CD4-positive, alpha-beta T cell (primary cell): ENCODE measurements at regions not wholly inside any gene's neighbourhood (a gene's known extent, or its start where the extent isn't known, plus 50 kb on each side); places are given as distances from the start of the nearest gene placed in this dataset.

ENCODE experiments used
- ATAC-seq: fragments of 200-7000 bp; cut with Tn5 transposase; one replicate; pipeline ENCODE4 v1.10.0; 2022; ENCODE audit warnings: mild to moderate bottlenecking; ENCODE audit not compliant: poor library complexity
- CTCF ChIA-PET: fragments of 350-600 bp; sonication (Branson Sonifier 250); formaldehyde crosslinking; loops from one replicate; lab custom pipeline; 2021; ENCODE audit warnings: antibody characterized with exemption, inconsistent platforms; lab: Charles Lee
- POLR2A ChIA-PET: fragments of 350-600 bp; sonication (Branson Sonifier 250); formaldehyde crosslinking; loops from one replicate; lab custom pipeline; 2021; ENCODE audit warnings: antibody characterized with exemption, inconsistent platforms; lab: Charles Lee
- DNase-seq, 14 experiments: peaks; one replicate each; pipeline ENCODE4 v3.0.0-alpha.2; 2013 to 2020; ENCODE audit warnings: mixed read lengths in 2 of 14
- H3K27ac ChIP-seq, 2 donors: one replicate each; pipeline versions ENCODE4 v1.5.1 to v1.7.0; 2013; ENCODE audit warnings: low read length in 2 of 2, low read depth in 1 of 2, mild to moderate bottlenecking in 1 of 2
- H3K27me3 ChIP-seq, 2 experiments: 1 replicate in 1 of 2; 2 replicates in 1 of 2; pipeline versions ENCODE4 v1.6.1 to v1.7.0; 2013; ENCODE audit warnings: low read length in 2 of 2, control low read depth in 1 of 2, mild to moderate bottlenecking in 1 of 2, moderate library complexity in 1 of 2; ENCODE audit not compliant: insufficient read depth in 2 of 2, control insufficient read depth in 1 of 2
- H3K36me3 ChIP-seq: one replicate; pipeline ENCODE4 v1.6.1; 2013; ENCODE audit warnings: low read length, control low read depth; ENCODE audit not compliant: insufficient read depth
- H3K4me1 ChIP-seq: one replicate; pipeline ENCODE4 v1.6.1; 2013; ENCODE audit warnings: low read length, control low read depth; ENCODE audit not compliant: insufficient read depth
- H3K4me3 ChIP-seq: one replicate; pipeline ENCODE4 v1.5.1; 2013; ENCODE audit warnings: mild to moderate bottlenecking, low read length, moderate library complexity
- H3K9me3 ChIP-seq, 2 experiments: 1 replicate in 1 of 2; 2 replicates in 1 of 2; pipeline versions ENCODE4 v1.6.1 to v1.7.0; 2013; ENCODE audit warnings: low read length in 2 of 2, mild to moderate bottlenecking in 2 of 2, control low read depth in 1 of 2, moderate library complexity in 1 of 2; ENCODE audit not compliant: control insufficient read depth in 1 of 2, insufficient read depth in 1 of 2
- H3K27ac Mint-ChIP-seq: one replicate; pipeline ENCODE4 v1.8.0; 2020; ENCODE audit warnings: mixed read lengths
- H3K27me3 Mint-ChIP-seq: one replicate; pipeline ENCODE4 v1.8.0; 2021; ENCODE audit warnings: mixed read lengths
- H3K36me3 Mint-ChIP-seq: one replicate; pipeline ENCODE4 v1.8.0; 2021; ENCODE audit warnings: low read depth, mixed read lengths
- H3K4me1 Mint-ChIP-seq: one replicate; pipeline ENCODE4 v1.8.0; 2021; ENCODE audit warnings: low read depth, mixed read lengths
- H3K4me3 Mint-ChIP-seq: one replicate; pipeline ENCODE4 v1.8.0; 2020; ENCODE audit warnings: mild to moderate bottlenecking, mixed read lengths
- H3K9me3 Mint-ChIP-seq: one replicate; pipeline ENCODE4 v1.8.0; 2020; ENCODE audit warnings: mixed read lengths
- intact Hi-C, 2 experiments: fragments of 100-400 bp; cut with DNase I in 1 of 2; cut with micrococcal nuclease in 1 of 2; formaldehyde crosslinking; loops; one replicate each; pipeline versions ENCODE4 v1.15.1 to v1.9.0; 2023 to 2025; cut with DNase I, micrococcal nuclease
- TF ChIP-seq, protein P1 (sequence below): fragments of 200-600 bp; IDR thresholded peaks from one replicate; pipeline ENCODE4 v1.8.0; 2022; ENCODE audit warnings: antibody characterized with exemption, mild to moderate bottlenecking

- intact Hi-C loops, result no loop called here
- CTCF ChIA-PET, result no interaction called here
- Histone ChIP-seq H3K36me3 (no peaks in the 10 kb centered on the region), H3K9me3 (no peaks in the 10 kb centered on the region), H3K27me3 (peaks cover 0 to 8% of the 10 kb centered on the region in 2 experiments), H3K4me1 (no peaks in the 10 kb centered on the region), H3K4me3 (no peak overlapping the region), H3K27ac (no peak overlapping the region)
- Mint-ChIP-seq H3K36me3 (no peaks in the 10 kb centered on the region), H3K4me1 (no peaks in the 10 kb centered on the region), H3K27me3 (peaks cover 11% of the 10 kb centered on the region), H3K9me3 (peaks cover 3% of the 10 kb centered on the region), H3K27ac (no peak overlapping the region), H3K4me3 (no peak overlapping the region)
- no peak for ATAC-seq
- TF ChIP-seq, protein P1, sequence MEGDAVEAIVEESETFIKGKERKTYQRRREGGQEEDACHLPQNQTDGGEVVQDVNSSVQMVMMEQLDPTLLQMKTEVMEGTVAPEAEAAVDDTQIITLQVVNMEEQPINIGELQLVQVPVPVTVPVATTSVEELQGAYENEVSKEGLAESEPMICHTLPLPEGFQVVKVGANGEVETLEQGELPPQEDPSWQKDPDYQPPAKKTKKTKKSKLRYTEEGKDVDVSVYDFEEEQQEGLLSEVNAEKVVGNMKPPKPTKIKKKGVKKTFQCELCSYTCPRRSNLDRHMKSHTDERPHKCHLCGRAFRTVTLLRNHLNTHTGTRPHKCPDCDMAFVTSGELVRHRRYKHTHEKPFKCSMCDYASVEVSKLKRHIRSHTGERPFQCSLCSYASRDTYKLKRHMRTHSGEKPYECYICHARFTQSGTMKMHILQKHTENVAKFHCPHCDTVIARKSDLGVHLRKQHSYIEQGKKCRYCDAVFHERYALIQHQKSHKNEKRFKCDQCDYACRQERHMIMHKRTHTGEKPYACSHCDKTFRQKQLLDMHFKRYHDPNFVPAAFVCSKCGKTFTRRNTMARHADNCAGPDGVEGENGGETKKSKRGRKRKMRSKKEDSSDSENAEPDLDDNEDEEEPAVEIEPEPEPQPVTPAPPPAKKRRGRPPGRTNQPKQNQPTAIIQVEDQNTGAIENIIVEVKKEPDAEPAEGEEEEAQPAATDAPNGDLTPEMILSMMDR, result no peak
- POLR2A ChIA-PET, result no interaction called here
- no peak for DNase-seq
Measured at GRCh38 chr15:69520067-69520466, 67.4 kb downstream of the RPLP1 start.

- DNase-seq, result no peak
- Histone ChIP-seq H3K27ac (no peak overlapping the region), H3K4me1 (no peaks in the 10 kb centered on the region), H3K4me3 (no peak overlapping the region), H3K36me3 (no peaks in the 10 kb centered on the region), H3K9me3 (no peaks in the 10 kb centered on the region), H3K27me3 (peaks cover 0 to 8% of the 10 kb centered on the region in 2 experiments)
- CTCF ChIA-PET, result no interaction called here
- Mint-ChIP-seq H3K4me3 (no peak overlapping the region), H3K4me1 (no peaks in the 10 kb centered on the region), H3K36me3 (no peaks in the 10 kb centered on the region), H3K9me3 (no peaks in the 10 kb centered on the region), H3K27ac (no peak overlapping the region), H3K27me3 (peaks cover 4% of the 10 kb centered on the region)
- TF ChIP-seq, protein P1, result no peak
- ATAC-seq, result no peak
- POLR2A ChIA-PET, result no interaction called here
- intact Hi-C loops, result loop anchor here in 1 of 2 experiments (2.0 kb wide), 2 partner anchors 938 to 966 kb away; no protein-coding TSS in a partner anchor
Measured at GRCh38 chr15:69522361-69522760, 69.7 kb downstream of the RPLP1 start.

GRCh38 chr15:69523010-69524001 lies 70.7 kb downstream of the RPLP1 start:
- no peaks in the 10 kb centered on the region for H3K36me3 Mint-ChIP-seq
- intact Hi-C loops, result loop anchor here in 1 of 2 experiments (2.0 kb wide), 2 partner anchors 937 to 965 kb away; no protein-coding TSS in a partner anchor
- H3K9me3 Mint-ChIP-seq, result no peaks in the 10 kb centered on the region
- peaks cover 0 to 1% of the 10 kb centered on the region in 2 experiments for H3K27me3 ChIP-seq
- ATAC-seq (no peak), DNase-seq (peak; percentile 48 to 76 (median 61))
- no peak overlapping the region for H3K4me3 Mint-ChIP-seq
- no peak overlapping the region for H3K4me3 ChIP-seq
- TF ChIP-seq, protein P1, result peak; percentile 53
- no peak overlapping the region for H3K27ac Mint-ChIP-seq
- H3K9me3 ChIP-seq, result no peaks in the 10 kb centered on the region
- no peak overlapping the region for H3K27ac ChIP-seq
- H3K27me3 Mint-ChIP-seq, result peaks cover 4% of the 10 kb centered on the region
- H3K4me1 ChIP-seq, result no peaks in the 10 kb centered on the region
- ChIA-PET CTCF (no interaction called here), POLR2A (no interaction called here)
- H3K36me3 ChIP-seq, result no peaks in the 10 kb centered on the region
- H3K4me1 Mint-ChIP-seq, result no peaks in the 10 kb centered on the region
